Panc1 (cell line): ENCODE measurements at regions not wholly inside any gene's neighbourhood (a gene's known extent, or its start where the extent isn't known, plus 50 kb on each side); places are given as distances from the start of the nearest gene placed in this dataset.

Source experiments
- SIN3A ChIP-seq: IDR thresholded peaks from 2 replicates; pipeline ENCODE4 v1.6.1; 2012; ENCODE audit warnings: low read depth, mild to moderate bottlenecking, low read length, moderate library complexity, borderline replicate concordance; ENCODE audit not compliant: insufficient read depth
- TF ChIP-seq, protein P1 (sequence below): fragments of 450-650 bp; IDR thresholded peaks from 2 replicates; pipeline ENCODE4 v1.5.1; 2017; ENCODE audit warnings: mild to moderate bottlenecking

DNA sequence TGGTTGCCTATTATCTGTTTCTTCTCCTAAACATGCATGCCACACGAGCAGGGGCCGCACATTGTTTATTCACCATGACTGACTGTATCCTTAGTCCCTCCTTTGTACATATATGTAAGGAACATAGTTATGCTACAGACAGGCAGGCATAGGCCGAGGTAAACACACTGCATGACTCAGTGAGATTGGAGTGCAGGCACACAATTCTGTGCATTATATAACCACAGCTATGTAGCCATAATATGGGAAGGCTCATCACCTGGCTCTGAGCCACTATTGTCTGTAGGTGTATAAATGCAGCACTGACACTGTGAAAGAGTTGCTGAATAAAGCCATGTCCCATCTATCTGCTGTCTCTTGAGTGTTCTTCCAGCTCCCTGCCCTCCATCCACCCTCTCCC lies 431.6 kb downstream of the IDS start:
- TF ChIP-seq, protein P1, sequence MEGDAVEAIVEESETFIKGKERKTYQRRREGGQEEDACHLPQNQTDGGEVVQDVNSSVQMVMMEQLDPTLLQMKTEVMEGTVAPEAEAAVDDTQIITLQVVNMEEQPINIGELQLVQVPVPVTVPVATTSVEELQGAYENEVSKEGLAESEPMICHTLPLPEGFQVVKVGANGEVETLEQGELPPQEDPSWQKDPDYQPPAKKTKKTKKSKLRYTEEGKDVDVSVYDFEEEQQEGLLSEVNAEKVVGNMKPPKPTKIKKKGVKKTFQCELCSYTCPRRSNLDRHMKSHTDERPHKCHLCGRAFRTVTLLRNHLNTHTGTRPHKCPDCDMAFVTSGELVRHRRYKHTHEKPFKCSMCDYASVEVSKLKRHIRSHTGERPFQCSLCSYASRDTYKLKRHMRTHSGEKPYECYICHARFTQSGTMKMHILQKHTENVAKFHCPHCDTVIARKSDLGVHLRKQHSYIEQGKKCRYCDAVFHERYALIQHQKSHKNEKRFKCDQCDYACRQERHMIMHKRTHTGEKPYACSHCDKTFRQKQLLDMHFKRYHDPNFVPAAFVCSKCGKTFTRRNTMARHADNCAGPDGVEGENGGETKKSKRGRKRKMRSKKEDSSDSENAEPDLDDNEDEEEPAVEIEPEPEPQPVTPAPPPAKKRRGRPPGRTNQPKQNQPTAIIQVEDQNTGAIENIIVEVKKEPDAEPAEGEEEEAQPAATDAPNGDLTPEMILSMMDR, result no peak
- TF ChIP-seq SIN3A, result no peak
